Kidney glomerular epithelial cell (primary cell): ENCODE measurements at regions not wholly inside any gene's neighbourhood (a gene's known extent, or its start where the extent isn't known, plus 50 kb on each side); places are given as distances from the start of the nearest gene placed in this dataset.

Experiments
- DNase-seq: peaks from one replicate; lab custom pipeline; 2025; lab: John Stamatoyannopoulos, UW

- no peak for DNase-seq
These were observed 638.0 kb downstream of the OTOL1 start for GRCh38 chr3:162134571-162134970.

GRCh38 chr3:162136136-162136535, 639.5 kb downstream of the OTOL1 start:
- DNase-seq, result no peak

DNA sequence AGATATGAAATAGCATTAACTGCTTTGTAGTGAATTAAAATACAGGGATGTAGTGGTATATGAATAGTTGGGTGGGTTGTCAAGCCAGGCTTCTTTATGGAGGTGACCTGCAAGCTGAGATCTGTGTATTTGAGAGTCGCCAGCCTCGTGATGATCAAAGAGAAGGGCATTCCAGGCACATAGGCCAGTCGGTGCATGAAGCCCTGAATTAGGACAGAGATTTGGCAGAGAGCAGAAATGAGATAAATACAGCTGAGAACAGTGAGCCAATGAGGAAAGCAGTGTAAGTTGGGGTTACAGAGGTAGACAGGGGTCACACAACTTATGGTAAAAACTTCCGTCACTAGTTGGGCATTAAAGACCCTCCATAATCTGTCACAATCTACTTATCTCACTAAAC, 641.9 kb downstream of the OTOL1 start:
- no peak for DNase-seq

- no peak for DNase-seq
These were observed 643.2 kb downstream of the OTOL1 start for GRCh38 chr3:162139841-162140240.

DNA sequence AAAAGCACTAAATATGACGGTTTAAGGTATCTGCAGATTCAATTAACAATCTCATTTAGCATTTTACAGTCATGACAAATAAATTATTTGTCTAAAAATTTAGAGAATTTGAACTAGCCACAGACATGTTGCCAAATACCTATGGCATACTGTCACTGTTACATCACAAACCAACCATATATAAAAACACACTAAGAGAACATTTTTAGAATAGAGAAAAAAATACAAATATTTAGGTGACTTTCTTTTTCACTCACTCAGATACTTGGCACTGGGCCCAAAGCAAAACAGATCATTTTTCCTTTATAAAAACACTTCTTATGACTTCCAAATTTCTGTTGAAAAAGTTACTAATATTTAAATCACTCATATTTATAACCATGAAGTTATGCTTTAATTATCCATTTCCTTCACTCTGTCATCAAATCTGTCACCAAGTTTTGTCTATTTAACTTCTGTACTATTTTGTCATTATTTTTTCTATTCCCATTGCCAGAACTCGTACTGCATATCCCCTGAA, 644.7 kb downstream of the OTOL1 start:
- DNase-seq, result no peak

- DNase-seq, result no peak
These were observed 645.9 kb downstream of the OTOL1 start for GRCh38 chr3:162142511-162142910.

- no peak for DNase-seq
These were observed 646.6 kb downstream of the OTOL1 start for GRCh38 chr3:162143180-162143579.

GRCh38 chr3:162147996-162148395, 651.4 kb downstream of the OTOL1 start:
- no peak for DNase-seq

DNA sequence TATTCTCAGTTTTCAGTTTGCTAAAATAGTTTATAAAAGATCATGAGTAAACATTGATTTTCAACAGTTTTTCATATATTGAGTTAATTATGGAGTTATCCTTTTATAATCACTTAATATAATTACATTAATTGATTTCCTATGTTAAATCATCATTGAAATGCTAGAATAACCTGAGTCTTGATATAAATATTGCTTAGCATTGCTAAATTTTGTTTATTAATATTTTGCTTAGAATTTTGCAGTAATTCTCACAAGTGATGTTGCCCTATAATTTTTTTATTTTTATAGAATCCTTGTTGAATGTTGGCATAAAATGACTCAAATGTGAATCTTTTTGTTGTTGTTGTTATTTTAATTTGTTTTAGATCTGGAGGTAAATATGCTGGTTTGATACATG, 654.2 kb downstream of the OTOL1 start:
- no peak for DNase-seq

DNA sequence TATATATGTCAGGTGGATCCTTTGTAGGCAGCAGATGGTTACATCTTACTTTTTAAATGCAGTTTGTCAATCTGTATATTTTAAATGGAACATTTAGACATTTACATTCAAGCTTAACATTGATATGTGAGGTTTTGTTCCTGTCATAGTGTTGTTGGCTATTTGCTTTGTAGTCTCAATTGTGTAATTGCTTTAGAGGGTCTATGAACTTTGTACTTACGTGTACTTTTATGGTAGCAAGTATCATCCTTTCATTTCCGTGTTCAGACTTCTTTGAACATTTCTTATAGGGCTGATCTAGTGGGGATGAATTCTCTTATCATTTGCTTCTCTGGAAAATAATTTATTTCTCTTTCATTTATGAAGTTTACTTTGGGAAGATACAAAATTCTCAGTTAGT, 656.0 kb downstream of the OTOL1 start:
- DNase-seq, result no peak

DNA sequence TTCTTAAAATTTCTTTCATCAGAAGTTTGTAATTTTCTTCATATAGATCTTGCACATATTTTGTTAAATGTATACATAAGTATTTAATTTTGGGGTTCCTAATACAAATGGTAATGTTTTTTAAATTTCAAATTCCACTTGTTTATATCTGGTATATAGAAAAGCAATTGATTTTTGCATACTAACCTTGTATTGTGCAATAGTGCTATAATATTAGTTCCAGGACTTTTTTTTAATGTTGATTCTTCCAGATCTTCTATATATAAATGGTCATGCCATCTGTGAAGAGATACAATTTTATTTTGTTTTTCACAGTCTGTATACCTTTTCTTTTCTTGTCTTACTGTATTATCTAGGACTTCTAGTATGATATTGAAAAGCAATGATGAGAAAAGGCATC, 665.0 kb downstream of the OTOL1 start:
- no peak for DNase-seq

DNA sequence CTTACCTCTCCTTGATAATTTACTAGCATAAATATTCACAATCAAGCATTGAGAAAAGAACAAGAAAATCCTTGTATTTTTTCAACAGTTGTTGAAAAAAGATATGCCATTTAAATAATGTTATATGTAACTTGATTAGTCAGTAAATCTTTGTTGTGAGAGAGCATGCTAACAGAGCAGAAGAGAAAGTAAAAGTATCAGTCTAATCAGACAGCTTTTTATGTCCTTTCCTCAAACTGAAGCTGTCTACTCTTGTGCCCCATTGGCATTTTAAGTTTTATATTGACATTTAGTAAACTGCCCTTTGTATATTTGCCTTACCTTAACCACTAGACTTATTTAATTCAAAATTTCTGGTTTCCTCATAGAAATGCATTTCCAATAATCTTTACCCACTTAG, 668.7 kb downstream of the OTOL1 start:
- DNase-seq, result no peak

- no peak for DNase-seq
These were observed 669.9 kb downstream of the OTOL1 start for GRCh38 chr3:162166543-162166942.

DNA sequence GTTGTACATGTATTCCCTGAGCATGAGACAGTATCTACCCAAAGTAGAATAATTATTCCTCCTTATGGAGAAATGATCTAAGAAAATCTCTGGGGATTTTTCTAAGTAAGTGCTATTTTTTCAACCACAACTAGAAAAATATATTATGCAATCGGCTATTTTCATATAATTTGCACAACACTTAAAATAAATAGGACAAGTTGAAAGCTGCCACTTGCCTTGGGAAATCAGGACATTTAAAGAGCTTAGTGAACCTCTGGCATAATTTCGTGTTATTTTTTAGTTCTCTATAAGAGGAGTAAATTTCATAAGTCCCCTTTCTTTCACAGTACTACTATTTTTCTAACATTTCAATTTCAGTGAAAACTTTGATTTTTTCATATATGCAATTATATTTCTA, 672.1 kb downstream of the OTOL1 start:
- no peak for DNase-seq

DNA sequence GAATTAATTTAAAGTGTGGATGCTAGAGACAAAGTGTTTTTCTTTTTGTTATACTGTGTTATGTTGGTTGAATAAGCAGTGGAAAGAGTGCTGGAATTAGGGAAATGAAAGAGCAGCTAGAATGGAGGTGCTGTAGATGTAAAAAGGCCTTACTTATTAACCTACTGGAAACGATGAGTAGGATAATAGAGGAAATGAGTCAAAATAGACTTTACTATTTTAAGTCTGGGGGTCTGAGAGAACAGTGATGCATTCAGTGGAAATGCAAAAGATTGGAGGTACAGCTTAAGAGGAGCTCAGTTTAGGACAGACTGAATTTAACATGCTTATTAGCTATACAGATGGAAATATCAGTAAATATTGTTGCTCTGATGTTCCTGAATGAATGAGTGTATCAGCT, 674.0 kb downstream of the OTOL1 start:
- no peak for DNase-seq

DNA sequence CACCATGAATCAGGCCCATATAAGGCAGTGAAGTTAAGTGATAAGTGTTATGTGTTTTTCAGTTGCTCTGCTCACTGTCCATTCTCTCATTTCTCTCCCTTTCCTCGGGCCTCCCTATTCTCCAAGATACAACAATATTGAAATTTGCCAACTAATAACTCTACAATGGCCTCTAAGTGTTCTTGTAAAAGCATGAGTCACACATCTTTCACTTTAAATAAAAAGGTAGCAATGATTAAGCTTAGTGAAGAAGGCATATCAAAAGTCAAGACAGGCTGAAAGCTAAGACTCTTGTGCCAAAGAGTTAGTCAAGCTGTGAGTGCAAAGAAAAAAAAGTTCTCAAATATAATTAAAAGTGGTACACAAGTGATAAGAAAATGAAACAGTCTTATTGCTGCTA, 675.4 kb downstream of the OTOL1 start:
- DNase-seq, result no peak

DNA sequence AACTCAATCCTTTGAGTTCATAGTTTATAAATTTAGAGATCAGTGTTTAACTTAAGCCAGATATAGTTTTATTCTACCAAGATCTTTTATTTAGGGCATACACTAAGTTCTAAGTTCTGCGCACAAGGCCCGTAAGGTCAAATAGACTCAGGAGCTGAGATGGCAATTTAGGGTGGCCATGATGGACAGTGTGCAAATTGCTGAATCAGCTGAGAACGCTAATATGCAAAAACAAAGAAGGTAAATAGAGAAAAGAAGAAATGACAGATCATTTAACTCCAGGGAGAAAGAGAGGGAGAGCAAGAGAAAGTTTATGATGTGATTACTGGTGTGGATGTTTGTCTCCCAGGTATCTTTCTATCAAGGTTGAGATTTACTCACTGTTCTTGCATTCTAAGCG, 678.5 kb downstream of the OTOL1 start:
- no peak for DNase-seq

- no peak for DNase-seq
These were observed 679.3 kb downstream of the OTOL1 start for GRCh38 chr3:162175878-162176277.

- no peak for DNase-seq
These were observed 686.8 kb downstream of the OTOL1 start for GRCh38 chr3:162183440-162183839.

DNA sequence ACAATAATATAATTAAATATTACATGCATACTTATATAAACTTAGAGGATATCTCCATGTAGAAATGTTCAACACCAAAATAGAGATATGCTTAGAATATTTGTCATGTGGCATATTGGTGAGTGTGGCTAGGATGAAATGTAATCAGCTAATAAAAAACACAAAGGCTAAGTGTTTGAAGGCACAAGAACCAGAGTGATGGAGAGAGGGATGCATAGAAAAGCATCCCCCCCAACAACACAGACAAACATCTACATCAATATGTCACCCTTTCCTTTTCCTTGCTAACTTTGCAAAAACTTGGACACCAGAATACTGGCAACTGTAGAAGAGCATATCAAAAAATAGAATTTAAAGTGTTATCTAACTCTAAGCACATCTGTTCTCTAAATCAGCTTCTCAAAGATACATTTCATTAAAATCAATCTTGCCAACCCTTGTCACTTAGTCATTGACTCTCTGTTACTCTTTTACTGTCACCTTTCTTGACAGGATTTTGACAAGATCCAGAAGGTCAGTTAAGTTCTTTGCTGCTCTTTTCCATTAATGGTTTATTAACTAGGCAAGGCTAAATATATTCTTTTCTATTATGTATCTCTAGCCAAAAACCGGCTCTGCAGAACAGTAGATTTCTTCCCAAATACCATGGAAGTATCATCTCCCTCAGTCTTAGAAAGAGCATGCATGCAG, 695.9 kb downstream of the OTOL1 start:
- no peak for DNase-seq

GRCh38 chr3:162193148-162194095, 696.8 kb downstream of the OTOL1 start:
- DNase-seq, result no peak

DNA sequence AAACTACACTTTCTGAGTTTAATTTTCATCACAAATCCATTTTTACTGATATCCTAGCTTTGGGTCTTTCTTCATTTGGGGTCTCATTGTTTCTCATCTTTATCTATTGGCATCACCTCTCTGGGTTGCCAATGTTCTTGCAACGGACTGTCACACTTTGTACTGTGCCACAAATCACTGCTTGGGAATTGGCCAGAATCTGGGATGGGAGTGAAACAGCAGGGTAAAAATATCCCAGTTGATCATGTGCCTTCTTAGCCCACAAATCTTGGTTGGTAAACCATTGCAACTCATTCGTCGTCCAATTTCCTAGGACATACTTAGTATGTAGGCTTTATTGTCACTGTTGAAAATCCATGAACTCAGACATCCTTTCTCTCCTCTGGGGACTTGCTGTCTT, 698.5 kb downstream of the OTOL1 start:
- DNase-seq, result no peak

DNA sequence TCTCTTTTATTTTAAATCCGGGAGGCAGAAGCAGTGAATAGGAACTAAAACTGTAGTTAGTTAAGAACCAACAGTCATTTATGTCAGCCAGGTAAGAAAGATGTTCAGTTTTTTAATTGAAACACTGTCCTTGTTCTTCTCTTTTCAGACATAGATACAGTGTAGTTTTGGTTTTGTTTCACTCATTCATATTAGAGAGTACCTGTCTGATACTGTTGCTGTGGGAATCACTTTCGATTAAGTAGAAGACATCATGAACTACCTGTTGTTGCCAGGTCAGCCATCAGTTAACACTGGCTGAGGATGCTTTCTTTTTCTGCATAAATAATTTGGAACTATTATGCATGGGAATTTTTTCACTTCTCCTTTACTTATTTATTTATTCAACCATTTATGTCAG, 700.4 kb downstream of the OTOL1 start:
- DNase-seq, result no peak
